ENCODE measurements at regions not wholly inside any gene's neighbourhood (a gene's known extent, or its start where the extent isn't known, plus 50 kb on each side); places are given as distances from the start of the nearest gene placed in this dataset.

GRCh38 chr2:210756855-210757254, 200.5 kb downstream of the CPS1 start:
- H2AFZ ChIP-seq (replicated peaks), result no peak overlapping the region
- Mint-ChIP-seq H3K4me1 (no peaks in the 10 kb centered on the region), H3K9me3 (peaks cover 3% of the 10 kb centered on the region), H3K4me3 (no peak overlapping the region), H3K27me3 (ENCODE audit: insufficient read depth, low read depth) (no peaks in the 10 kb centered on the region), H3K27ac (no peak overlapping the region), H3K36me3 (no peaks in the 10 kb centered on the region)
- H3K9me3 ChIP-seq (ENCODE audit: low read depth), result no peaks in the 10 kb centered on the region
- TF ChIP-seq, protein P1, sequence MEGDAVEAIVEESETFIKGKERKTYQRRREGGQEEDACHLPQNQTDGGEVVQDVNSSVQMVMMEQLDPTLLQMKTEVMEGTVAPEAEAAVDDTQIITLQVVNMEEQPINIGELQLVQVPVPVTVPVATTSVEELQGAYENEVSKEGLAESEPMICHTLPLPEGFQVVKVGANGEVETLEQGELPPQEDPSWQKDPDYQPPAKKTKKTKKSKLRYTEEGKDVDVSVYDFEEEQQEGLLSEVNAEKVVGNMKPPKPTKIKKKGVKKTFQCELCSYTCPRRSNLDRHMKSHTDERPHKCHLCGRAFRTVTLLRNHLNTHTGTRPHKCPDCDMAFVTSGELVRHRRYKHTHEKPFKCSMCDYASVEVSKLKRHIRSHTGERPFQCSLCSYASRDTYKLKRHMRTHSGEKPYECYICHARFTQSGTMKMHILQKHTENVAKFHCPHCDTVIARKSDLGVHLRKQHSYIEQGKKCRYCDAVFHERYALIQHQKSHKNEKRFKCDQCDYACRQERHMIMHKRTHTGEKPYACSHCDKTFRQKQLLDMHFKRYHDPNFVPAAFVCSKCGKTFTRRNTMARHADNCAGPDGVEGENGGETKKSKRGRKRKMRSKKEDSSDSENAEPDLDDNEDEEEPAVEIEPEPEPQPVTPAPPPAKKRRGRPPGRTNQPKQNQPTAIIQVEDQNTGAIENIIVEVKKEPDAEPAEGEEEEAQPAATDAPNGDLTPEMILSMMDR (IDR thresholded peaks at IDR 0.05), result no peak
- TF ChIP-seq EZH2phosphoT487 (IDR thresholded peaks at IDR 0.05) (no peak), EZH2 (IDR thresholded peaks at IDR 0.05) (no peak)
- H3K27ac ChIP-seq, result no peak overlapping the region
- no peaks in the 10 kb centered on the region for H3F3A ChIP-seq (ENCODE audit: low read depth)
- H3K27me3 ChIP-seq, result no peaks in the 10 kb centered on the region
- no peaks in the 10 kb centered on the region for H3K36me3 ChIP-seq
- no peaks in the 10 kb centered on the region for H3K79me2 ChIP-seq (ENCODE audit: low read depth)
- DNase-seq (ENCODE audit: low spot score), result no peak
- no peak overlapping the region for H3K9ac ChIP-seq
- no peaks in the 10 kb centered on the region for H3K4me1 ChIP-seq
- H3K4me3 ChIP-seq, result no peak overlapping the region
- H3K4me2 ChIP-seq, result no peak overlapping the region
- no peaks in the 10 kb centered on the region for H4K20me1 ChIP-seq (ENCODE audit: low read depth)

GRCh38 chr2:210762604-210763588, 206.5 kb downstream of the CPS1 start:
- Histone ChIP-seq H2AFZ (replicated peaks) (no peak overlapping the region), H3K9ac (no peak overlapping the region), H3K27me3 (no peaks in the 10 kb centered on the region), H3K4me2 (no peak overlapping the region), H3K9me3 (ENCODE audit: low read depth) (no peaks in the 10 kb centered on the region), H3K4me3 (no peak overlapping the region), H3K4me1 (no peaks in the 10 kb centered on the region), H4K20me1 (ENCODE audit: low read depth) (no peaks in the 10 kb centered on the region), H3F3A (ENCODE audit: low read depth) (no peaks in the 10 kb centered on the region), H3K79me2 (ENCODE audit: low read depth) (no peaks in the 10 kb centered on the region), H3K27ac (no peak overlapping the region), H3K36me3 (no peaks in the 10 kb centered on the region)
- Mint-ChIP-seq H3K4me1 (no peaks in the 10 kb centered on the region), H3K27ac (no peak overlapping the region), H3K4me3 (no peak overlapping the region), H3K27me3 (ENCODE audit: insufficient read depth, low read depth) (peaks cover 2% of the 10 kb centered on the region), H3K36me3 (no peaks in the 10 kb centered on the region), H3K9me3 (peaks cover 3% of the 10 kb centered on the region)
- TF ChIP-seq EZH2phosphoT487 (IDR thresholded peaks at IDR 0.05) (no peak), EZH2 (IDR thresholded peaks at IDR 0.05) (no peak)
- TF ChIP-seq, protein P1 (IDR thresholded peaks at IDR 0.05), result no peak
- no peak for DNase-seq (ENCODE audit: low spot score)

- Mint-ChIP-seq H3K4me3 (no peak overlapping the region), H3K27ac (no peak overlapping the region), H3K27me3 (ENCODE audit: insufficient read depth, low read depth) (peaks cover 2% of the 10 kb centered on the region), H3K9me3 (peaks cover 13% of the 10 kb centered on the region), H3K36me3 (no peaks in the 10 kb centered on the region), H3K4me1 (no peaks in the 10 kb centered on the region)
- H4K20me1 ChIP-seq (ENCODE audit: low read depth), result no peaks in the 10 kb centered on the region
- no peaks in the 10 kb centered on the region for H3F3A ChIP-seq (ENCODE audit: low read depth)
- no peaks in the 10 kb centered on the region for H3K9me3 ChIP-seq (ENCODE audit: low read depth)
- DNase-seq (ENCODE audit: low spot score), result peak; percentile 19
- no peak overlapping the region for H3K9ac ChIP-seq
- H3K27ac ChIP-seq, result no peak overlapping the region
- no peak for TF ChIP-seq EZH2 (IDR thresholded peaks at IDR 0.05)
- TF ChIP-seq EZH2phosphoT487 (IDR thresholded peaks at IDR 0.05), result no peak
- TF ChIP-seq, protein P1 (IDR thresholded peaks at IDR 0.05), result no peak
- no peak overlapping the region for H3K4me3 ChIP-seq
- no peaks in the 10 kb centered on the region for H3K36me3 ChIP-seq
- no peaks in the 10 kb centered on the region for H3K27me3 ChIP-seq
- no peaks in the 10 kb centered on the region for H3K4me1 ChIP-seq
- H2AFZ ChIP-seq (replicated peaks), result no peak overlapping the region
- H3K4me2 ChIP-seq, result no peak overlapping the region
- no peaks in the 10 kb centered on the region for H3K79me2 ChIP-seq (ENCODE audit: low read depth)
Measured at GRCh38 chr2:210768329-210768910, 212.0 kb downstream of the CPS1 start.
